GM12878 (cell line): ENCODE measurements at regions not wholly inside any gene's neighbourhood (a gene's known extent, or its start where the extent isn't known, plus 50 kb on each side); places are given as distances from the start of the nearest gene placed in this dataset.

ENCODE experiments used
- ATAC-seq: fragments of 200-7000 bp; cut with Tn5 transposase; 3 replicates; pipeline ENCODE4 v1.9.1; 2020; ENCODE audit warnings: mild to moderate bottlenecking, moderate library complexity
- BruUV-seq: library from RNA; stranded (reverse); fragments of 400-500 nt; replicated peaks from 2 replicates; lab custom pipeline; 2021; lab: Mats Ljungman, UMichigan
- CTCF ChIA-PET: fragments of 300-600 bp; sonication (Branson Sonifier 250); formaldehyde crosslinking; extraction: SDS; loops from one replicate; lab custom pipeline; 2021; ENCODE audit warnings: inconsistent platforms; lab: Yijun Ruan, JAX
- POLR2A ChIA-PET: fragments of 350-600 bp; formaldehyde crosslinking; extraction: SDS; loops from one replicate; lab custom pipeline; 2021; ENCODE audit warnings: inconsistent platforms; lab: Charles Lee
- RAD21 ChIA-PET: fragments of 300-600 bp; sonication (Branson Sonifier 250); formaldehyde crosslinking; loops from one replicate; lab custom pipeline; 2023; ENCODE audit warnings: antibody characterized with exemption; ENCODE audit not compliant: unreplicated experiment; lab: Charles Lee
- SMC1A ChIA-PET: fragments of 300-600 bp; sonication (Branson Sonifier 250); formaldehyde crosslinking; loops from one replicate; lab custom pipeline; 2023; ENCODE audit not compliant: unreplicated experiment, uncharacterized antibody; lab: Charles Lee
- DNase-seq: peaks from one replicate; pipeline ENCODE4 v3.0.0-alpha.2; 2011; ENCODE audit warnings: low read depth, low spot score
- FAIRE-seq: peaks from 3 replicates; lab custom pipeline; 2011; peaks lifted over from hg19 to GRCh38; lab: Jason Lieb, UNC
- H2AFZ ChIP-seq: 2 replicates; pipeline ENCODE4 v1.6.0; 2011; ENCODE audit warnings: low read depth, low read length, control low read depth; ENCODE audit not compliant: control insufficient read depth
- H3K27ac ChIP-seq: 2 replicates; pipeline ENCODE4 v1.5.1; 2011; ENCODE audit warnings: control low read depth; ENCODE audit not compliant: control insufficient read depth, insufficient read depth
- H3K27me3 ChIP-seq, 2 experiments: replicated peaks in 1 of 2; 2 replicates each; pipeline versions ENCODE4 v1.6.0 to v1.6.1; 2011; ENCODE audit warnings: low read length in 1 of 2; ENCODE audit not compliant: control insufficient read depth in 2 of 2, insufficient read depth in 2 of 2
- H3K36me3 ChIP-seq, 2 experiments: 2 replicates each; pipeline ENCODE4 v1.5.1; 2011; ENCODE audit warnings: low read length in 1 of 2; ENCODE audit not compliant: control insufficient read depth in 2 of 2, insufficient read depth in 2 of 2
- H3K4me1 ChIP-seq: 2 replicates; pipeline ENCODE4 v1.6.1; 2011; ENCODE audit warnings: mild to moderate bottlenecking, low read length, moderate library complexity, mixed read lengths; ENCODE audit not compliant: control insufficient read depth, insufficient read depth
- H3K4me2 ChIP-seq: 2 replicates; pipeline ENCODE4 v1.6.0; 2011; ENCODE audit warnings: control low read depth; ENCODE audit not compliant: control insufficient read depth, insufficient read depth
- H3K4me3 ChIP-seq: fragments of 200-600 bp; sonication (generic); 2 replicates; pipeline ENCODE4 v1.5.1; 2016
- H3K79me2 ChIP-seq: 2 replicates; pipeline ENCODE4 v1.6.0; 2011; ENCODE audit warnings: low read length; ENCODE audit not compliant: control insufficient read depth, insufficient read depth
- H3K9ac ChIP-seq: 2 replicates; pipeline ENCODE4 v1.8.0; 2011; ENCODE audit warnings: low read length, control low read depth, mixed read lengths; ENCODE audit not compliant: control insufficient read depth, insufficient read depth
- H3K9me3 ChIP-seq: replicated peaks from 3 replicates; pipeline ENCODE4 v1.5.1; 2011; ENCODE audit warnings: mild to moderate bottlenecking, low read length; ENCODE audit not compliant: control insufficient read depth, insufficient read depth
- H4K20me1 ChIP-seq: 2 replicates; pipeline ENCODE4 v1.6.0; 2011; ENCODE audit not compliant: control insufficient read depth, insufficient read depth
- BHLHE40 ChIP-seq, 2 experiments: fragments of 450-650 bp in 1 of 2; IDR thresholded peaks; 2 replicates each; pipeline ENCODE4 v1.6.1; 2011 to 2017; ENCODE audit warnings: low read depth in 2 of 2, borderline replicate concordance in 1 of 2, improper control_type of control experiment in 1 of 2, low read length in 1 of 2, mild to moderate bottlenecking in 1 of 2
- BMI1 ChIP-seq: fragments of 450-650 bp; IDR thresholded peaks from 2 replicates; pipeline ENCODE4 v1.6.1; 2016; ENCODE audit warnings: mild to moderate bottlenecking, moderate library complexity, borderline replicate concordance
- ESRRA ChIP-seq: IDR thresholded peaks from 2 replicates; pipeline ENCODE4 v1.6.1; 2012; ENCODE audit warnings: mild to moderate bottlenecking, low read length, improper control_type of control experiment
- ETV6 ChIP-seq, 2 experiments: fragments of 450-650 bp in 1 of 2; IDR thresholded peaks in 1 of 2; conservative IDR thresholded peaks in 1 of 2; 2 replicates each; pipeline ENCODE4 v1.6.1; 2014; ENCODE audit warnings: antibody characterized with exemption in 1 of 2, borderline replicate concordance in 1 of 2, low read depth in 1 of 2, mild to moderate bottlenecking in 1 of 2, moderate library complexity in 1 of 2
- IKZF1 ChIP-seq: fragments of 450-650 bp; conservative IDR thresholded peaks from 2 replicates; pipeline ENCODE4 v1.6.1; 2017; ENCODE audit warnings: antibody characterized with exemption, mild to moderate bottlenecking
- MYB ChIP-seq: fragments of 150-350 bp; IDR thresholded peaks from 2 replicates; pipeline ENCODE4 v1.6.1; 2014; ENCODE audit warnings: mild to moderate bottlenecking, low read depth, low read length, borderline replicate concordance
- SP1 ChIP-seq: IDR thresholded peaks from one replicate; pipeline ENCODE4 v1.6.1; 2011; ENCODE audit warnings: low read depth, low read length
- SPI1 ChIP-seq: IDR thresholded peaks from 2 replicates; pipeline ENCODE4 v1.6.1; 2011; ENCODE audit warnings: low read depth, mild to moderate bottlenecking, low read length, moderate library complexity, borderline replicate concordance; ENCODE audit not compliant: insufficient read depth
- TCF12 ChIP-seq: IDR thresholded peaks from 2 replicates; pipeline ENCODE4 v1.6.1; 2011; ENCODE audit warnings: low read depth, mild to moderate bottlenecking, low read length
- ZNF274 ChIP-seq: IDR thresholded peaks from one replicate; pipeline ENCODE4 v1.8.0; 2011; ENCODE audit not compliant: insufficient read length, insufficient read depth
- ZZZ3 ChIP-seq: IDR thresholded peaks from 2 replicates; pipeline ENCODE4 v1.6.1; 2011; ENCODE audit warnings: low read depth; ENCODE audit not compliant: control insufficient read depth, insufficient read length
- WGBS: methylation state at CpG from one replicate; pipeline ENCODE4 v1.1.6; 2016; ENCODE audit warnings: low lambda C conversion rate; ENCODE audit not compliant: insufficient replicate concordance, insufficient coverage; ENCODE audit errors: missing lambda C conversion rate; 5-methylcytosine and 5-hydroxymethylcytosine counted together
- in situ Hi-C: fragments of 300-500 bp; cut with MboI; formaldehyde crosslinking; loops from 9 replicates; pipeline ENCODE4 v1.14.3; 2018; ENCODE audit warnings: mixed read lengths
- intact Hi-C: fragments of 100-400 bp; cut with micrococcal nuclease; formaldehyde crosslinking; loops from one replicate; pipeline ENCODE4 v1.14.2; 2022; ENCODE audit not compliant: unreplicated experiment
- TF ChIP-seq, protein P1 (sequence below): IDR thresholded peaks from 2 replicates; pipeline ENCODE4 v1.6.1; 2011; ENCODE audit warnings: borderline replicate concordance, low read depth, mild to moderate bottlenecking, moderate library complexity, low read length; ENCODE audit not compliant: insufficient read depth, poor library complexity, severe bottlenecking
- TF ChIP-seq, protein P2 (sequence below): fragments of 150-350 bp; IDR thresholded peaks from 2 replicates; pipeline ENCODE4 v1.6.1; 2014; ENCODE audit warnings: mild to moderate bottlenecking, low read depth, low read length
- TF ChIP-seq, protein P3 (sequence below): fragments of 450-650 bp; IDR thresholded peaks from 2 replicates; pipeline ENCODE4 v1.6.1; 2017; ENCODE audit warnings: mild to moderate bottlenecking
- TF ChIP-seq, protein P4 (sequence below): fragments of 150-350 bp; IDR thresholded peaks from 2 replicates; pipeline ENCODE4 v1.6.1; 2016; ENCODE audit warnings: low read depth, low read length

DNA sequence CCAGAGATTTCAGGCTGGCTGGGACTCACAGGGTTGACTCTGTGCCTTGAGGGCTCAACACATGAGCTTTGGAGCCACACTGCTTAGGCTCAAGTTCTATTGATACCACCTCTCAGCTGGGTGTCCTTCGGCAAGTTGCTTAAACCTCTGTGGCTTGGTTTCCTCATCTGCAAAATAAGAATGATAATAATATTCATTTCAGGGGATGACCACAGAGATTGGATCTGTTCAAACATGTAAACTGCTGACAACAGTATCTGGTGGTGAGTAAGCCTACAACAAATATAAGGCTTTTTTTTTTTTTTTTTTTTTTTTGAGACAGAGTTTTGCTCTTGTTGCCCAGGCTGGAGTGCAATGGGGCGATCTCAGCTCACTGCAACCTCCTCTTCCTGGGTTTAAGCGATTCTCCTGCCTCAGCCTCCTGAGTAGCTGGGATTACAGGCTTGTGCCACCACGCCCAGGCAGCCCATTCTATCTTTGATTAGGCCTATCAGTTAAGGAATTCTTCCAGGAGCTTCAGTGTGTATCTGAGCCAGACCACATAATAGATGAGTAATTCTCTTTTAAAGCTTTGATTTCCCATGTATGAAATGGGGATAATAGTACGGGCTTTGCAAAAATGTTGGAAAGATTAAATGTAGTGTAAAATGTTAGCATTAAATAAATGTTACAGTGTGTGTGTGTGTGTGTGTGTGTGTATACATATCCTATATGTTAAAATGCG, 437.6 kb downstream of the PRDM2 start:
- Histone ChIP-seq H3K79me2 (no peaks in the 10 kb centered on the region), H2AFZ (no peak overlapping the region), H3K9ac (no peak overlapping the region), H3K4me1 (no peaks in the 10 kb centered on the region), H3K4me3 (no peak overlapping the region), H3K4me2 (no peak overlapping the region), H3K36me3 (no peaks in the 10 kb centered on the region), H3K9me3 (no peaks in the 10 kb centered on the region), H4K20me1 (no peaks in the 10 kb centered on the region), H3K27ac (no peak overlapping the region), H3K27me3 (peaks cover 0 to 2% of the 10 kb centered on the region in 2 experiments; a peak in 1 of 4 replicates)
- RAD21 ChIA-PET: interaction anchor here (0.6 kb wide), 1 partner anchor 596 kb away, joined by 3 read pairs; no protein-coding TSS in a partner anchor
- DNase-seq (no peak), ATAC-seq (no peak), FAIRE-seq (no peak)
- BruUV-seq: no TSS peak
- in situ Hi-C loops: no loop called here
- CTCF ChIA-PET: no interaction called here
- WGBS: 29% methylated on average over 5 of the region's 6 CpGs
- POLR2A ChIA-PET: interaction anchor here (0.5 kb wide), 1 partner anchor 116 kb away, joined by 6 read pairs; no protein-coding TSS in a partner anchor
- SMC1A ChIA-PET: no interaction called here
- intact Hi-C loops: no loop called here
- TF ChIP-seq ESRRA (no peak), IKZF1 (no peak), BMI1 (no peak), SP1 (no peak), ZZZ3 (no peak), MYB (no peak), SPI1 (no peak), TCF12 (no peak), BHLHE40 (IDR thresholded peaks at IDR 0.05; ENCODE audit: borderline replicate concordance in 1 of 2, low read depth in 2 of 2, low read length in 1 of 2) (no peak), ZNF274 (no peak), ETV6 (conservative IDR thresholded peaks at IDR 0.05 in 1 of 2, IDR thresholded peaks at IDR 0.05 in 1 of 2; ENCODE audit: borderline replicate concordance in 1 of 2, low read depth in 1 of 2) (no peak)
- TF ChIP-seq, protein P1, sequence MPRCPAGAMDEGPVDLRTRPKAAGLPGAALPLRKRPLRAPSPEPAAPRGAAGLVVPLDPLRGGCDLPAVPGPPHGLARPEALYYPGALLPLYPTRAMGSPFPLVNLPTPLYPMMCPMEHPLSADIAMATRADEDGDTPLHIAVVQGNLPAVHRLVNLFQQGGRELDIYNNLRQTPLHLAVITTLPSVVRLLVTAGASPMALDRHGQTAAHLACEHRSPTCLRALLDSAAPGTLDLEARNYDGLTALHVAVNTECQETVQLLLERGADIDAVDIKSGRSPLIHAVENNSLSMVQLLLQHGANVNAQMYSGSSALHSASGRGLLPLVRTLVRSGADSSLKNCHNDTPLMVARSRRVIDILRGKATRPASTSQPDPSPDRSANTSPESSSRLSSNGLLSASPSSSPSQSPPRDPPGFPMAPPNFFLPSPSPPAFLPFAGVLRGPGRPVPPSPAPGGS: no peak
- TF ChIP-seq, protein P2, sequence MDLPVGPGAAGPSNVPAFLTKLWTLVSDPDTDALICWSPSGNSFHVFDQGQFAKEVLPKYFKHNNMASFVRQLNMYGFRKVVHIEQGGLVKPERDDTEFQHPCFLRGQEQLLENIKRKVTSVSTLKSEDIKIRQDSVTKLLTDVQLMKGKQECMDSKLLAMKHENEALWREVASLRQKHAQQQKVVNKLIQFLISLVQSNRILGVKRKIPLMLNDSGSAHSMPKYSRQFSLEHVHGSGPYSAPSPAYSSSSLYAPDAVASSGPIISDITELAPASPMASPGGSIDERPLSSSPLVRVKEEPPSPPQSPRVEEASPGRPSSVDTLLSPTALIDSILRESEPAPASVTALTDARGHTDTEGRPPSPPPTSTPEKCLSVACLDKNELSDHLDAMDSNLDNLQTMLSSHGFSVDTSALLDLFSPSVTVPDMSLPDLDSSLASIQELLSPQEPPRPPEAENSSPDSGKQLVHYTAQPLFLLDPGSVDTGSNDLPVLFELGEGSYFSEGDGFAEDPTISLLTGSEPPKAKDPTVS: no peak
- TF ChIP-seq, protein P3, sequence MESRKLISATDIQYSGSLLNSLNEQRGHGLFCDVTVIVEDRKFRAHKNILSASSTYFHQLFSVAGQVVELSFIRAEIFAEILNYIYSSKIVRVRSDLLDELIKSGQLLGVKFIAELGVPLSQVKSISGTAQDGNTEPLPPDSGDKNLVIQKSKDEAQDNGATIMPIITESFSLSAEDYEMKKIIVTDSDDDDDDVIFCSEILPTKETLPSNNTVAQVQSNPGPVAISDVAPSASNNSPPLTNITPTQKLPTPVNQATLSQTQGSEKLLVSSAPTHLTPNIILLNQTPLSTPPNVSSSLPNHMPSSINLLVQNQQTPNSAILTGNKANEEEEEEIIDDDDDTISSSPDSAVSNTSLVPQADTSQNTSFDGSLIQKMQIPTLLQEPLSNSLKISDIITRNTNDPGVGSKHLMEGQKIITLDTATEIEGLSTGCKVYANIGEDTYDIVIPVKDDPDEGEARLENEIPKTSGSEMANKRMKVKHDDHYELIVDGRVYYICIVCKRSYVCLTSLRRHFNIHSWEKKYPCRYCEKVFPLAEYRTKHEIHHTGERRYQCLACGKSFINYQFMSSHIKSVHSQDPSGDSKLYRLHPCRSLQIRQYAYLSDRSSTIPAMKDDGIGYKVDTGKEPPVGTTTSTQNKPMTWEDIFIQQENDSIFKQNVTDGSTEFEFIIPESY: no peak
- TF ChIP-seq, protein P4, sequence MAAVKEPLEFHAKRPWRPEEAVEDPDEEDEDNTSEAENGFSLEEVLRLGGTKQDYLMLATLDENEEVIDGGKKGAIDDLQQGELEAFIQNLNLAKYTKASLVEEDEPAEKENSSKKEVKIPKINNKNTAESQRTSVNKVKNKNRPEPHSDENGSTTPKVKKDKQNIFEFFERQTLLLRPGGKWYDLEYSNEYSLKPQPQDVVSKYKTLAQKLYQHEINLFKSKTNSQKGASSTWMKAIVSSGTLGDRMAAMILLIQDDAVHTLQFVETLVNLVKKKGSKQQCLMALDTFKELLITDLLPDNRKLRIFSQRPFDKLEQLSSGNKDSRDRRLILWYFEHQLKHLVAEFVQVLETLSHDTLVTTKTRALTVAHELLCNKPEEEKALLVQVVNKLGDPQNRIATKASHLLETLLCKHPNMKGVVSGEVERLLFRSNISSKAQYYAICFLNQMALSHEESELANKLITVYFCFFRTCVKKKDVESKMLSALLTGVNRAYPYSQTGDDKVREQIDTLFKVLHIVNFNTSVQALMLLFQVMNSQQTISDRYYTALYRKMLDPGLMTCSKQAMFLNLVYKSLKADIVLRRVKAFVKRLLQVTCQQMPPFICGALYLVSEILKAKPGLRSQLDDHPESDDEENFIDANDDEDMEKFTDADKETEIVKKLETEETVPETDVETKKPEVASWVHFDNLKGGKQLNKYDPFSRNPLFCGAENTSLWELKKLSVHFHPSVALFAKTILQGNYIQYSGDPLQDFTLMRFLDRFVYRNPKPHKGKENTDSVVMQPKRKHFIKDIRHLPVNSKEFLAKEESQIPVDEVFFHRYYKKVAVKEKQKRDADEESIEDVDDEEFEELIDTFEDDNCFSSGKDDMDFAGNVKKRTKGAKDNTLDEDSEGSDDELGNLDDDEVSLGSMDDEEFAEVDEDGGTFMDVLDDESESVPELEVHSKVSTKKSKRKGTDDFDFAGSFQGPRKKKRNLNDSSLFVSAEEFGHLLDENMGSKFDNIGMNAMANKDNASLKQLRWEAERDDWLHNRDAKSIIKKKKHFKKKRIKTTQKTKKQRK: no peak
